Chondrocyte (in vitro differentiated cells): ENCODE measurements at regions not wholly inside any gene's neighbourhood (a gene's known extent, or its start where the extent isn't known, plus 50 kb on each side); places are given as distances from the start of the nearest gene placed in this dataset.

Experiments
- DNase-seq: peaks from one replicate; pipeline ENCODE4 v3.0.0; 2021; ENCODE audit warnings: mixed read lengths, low spot score
- H3K27ac Mint-ChIP-seq: one replicate; pipeline ENCODE4 v1.8.0; 2021; ENCODE audit warnings: mild to moderate bottlenecking, moderate library complexity, mixed read lengths; ENCODE audit not compliant: unreplicated experiment
- H3K27me3 Mint-ChIP-seq: 2 replicates; pipeline ENCODE4 v1.8.0; 2021; ENCODE audit warnings: low read depth, mixed read lengths
- H3K36me3 Mint-ChIP-seq: 2 replicates; pipeline ENCODE4 v1.8.0; 2021; ENCODE audit warnings: low read depth, mixed read lengths
- H3K4me1 Mint-ChIP-seq: 2 replicates; pipeline ENCODE4 v1.8.0; 2021; ENCODE audit warnings: low read depth, mild to moderate bottlenecking, mixed read lengths
- H3K4me3 Mint-ChIP-seq: one replicate; pipeline ENCODE4 v1.8.0; 2021; ENCODE audit warnings: mild to moderate bottlenecking, moderate library complexity, mixed read lengths; ENCODE audit not compliant: unreplicated experiment
- H3K9me3 Mint-ChIP-seq: 2 replicates; pipeline ENCODE4 v1.8.0; 2021; ENCODE audit warnings: low read depth, mixed read lengths
- CTCF ChIP-seq: fragments of 200-600 bp; sonication (generic); IDR thresholded peaks from 2 replicates; pipeline ENCODE4 v1.5.0; 2021; ENCODE audit warnings: antibody characterized with exemption, mild to moderate bottlenecking, moderate library complexity

- Mint-ChIP-seq H3K4me1 (peaks cover 9% of the 10 kb centered on the region), H3K4me3 (no peak overlapping the region), H3K27me3 (peaks cover 27% of the 10 kb centered on the region), H3K27ac (no peak overlapping the region), H3K36me3 (no peaks in the 10 kb centered on the region), H3K9me3 (no peaks in the 10 kb centered on the region)
- no peak for DNase-seq
- no peak for TF ChIP-seq CTCF
Observed at GRCh38 chr3:69553888-69554287, 168.0 kb upstream of the FRMD4B start.

- Mint-ChIP-seq H3K4me3 (no peak overlapping the region), H3K36me3 (no peaks in the 10 kb centered on the region), H3K27ac (no peak overlapping the region), H3K4me1 (peaks cover 20% of the 10 kb centered on the region), H3K27me3 (peaks cover 36% of the 10 kb centered on the region), H3K9me3 (no peaks in the 10 kb centered on the region)
- TF ChIP-seq CTCF: no peak
- DNase-seq: no peak
Observed at GRCh38 chr3:69547461-69547880, 161.6 kb upstream of the FRMD4B start.

- no peak for TF ChIP-seq CTCF
- no peak for DNase-seq
- Mint-ChIP-seq H3K4me3 (peak overlapping the region; percentile 46), H3K36me3 (no peaks in the 10 kb centered on the region), H3K9me3 (no peaks in the 10 kb centered on the region), H3K27me3 (peaks cover 45% of the 10 kb centered on the region), H3K27ac (no peak overlapping the region), H3K4me1 (peaks cover 22% of the 10 kb centered on the region)
Observed at GRCh38 chr3:69542805-69543429, 157.0 kb upstream of the FRMD4B start.

- DNase-seq: peak; percentile 81
- Mint-ChIP-seq H3K4me3 (peak overlapping the region; percentile 67), H3K27me3 (peaks cover 51% of the 10 kb centered on the region)
Observed at GRCh38 chr3:69542089-69542804, 156.4 kb upstream of the FRMD4B start.

GRCh38 chr3:69541711-69542088 is 155.8 kb upstream of the FRMD4B start:
- no peak for DNase-seq
- Mint-ChIP-seq H3K4me1 (peaks cover 16% of the 10 kb centered on the region), H3K27me3 (peaks cover 55% of the 10 kb centered on the region), H3K36me3 (no peaks in the 10 kb centered on the region), H3K4me3 (peak overlapping the region; percentile 67), H3K27ac (no peak overlapping the region), H3K9me3 (no peaks in the 10 kb centered on the region)
- TF ChIP-seq CTCF: no peak

More at GRCh38 chr3:69542089-69542804, 156.4 kb upstream of the FRMD4B start:
- Mint-ChIP-seq H3K9me3 (no peaks in the 10 kb centered on the region), H3K27ac (no peak overlapping the region), H3K4me1 (peaks cover 16% of the 10 kb centered on the region), H3K36me3 (no peaks in the 10 kb centered on the region)
- TF ChIP-seq CTCF: no peak
